A673 (cell line): ENCODE measurements at regions not wholly inside any gene's neighbourhood (a gene's known extent, or its start where the extent isn't known, plus 50 kb on each side); places are given as distances from the start of the nearest gene placed in this dataset.

Experiments used
- EZH2 ChIP-seq: fragments of 200-600 bp; sonication (generic); IDR thresholded peaks from 2 replicates; pipeline ENCODE4 v1.6.1; 2017; ENCODE audit warnings: borderline replicate concordance, low read depth, mild to moderate bottlenecking, mixed read lengths, antibody characterized with exemption, low read length; ENCODE audit not compliant: poor library complexity, severe bottlenecking
- TF ChIP-seq, protein P1 (sequence below): fragments of 300-800, 200-600 bp; sonication (generic); conservative IDR thresholded peaks from 2 replicates; pipeline ENCODE4 v1.5.1; 2017; ENCODE audit warnings: low read depth, mild to moderate bottlenecking, antibody characterized with exemption, low read length, moderate library complexity, mixed read lengths

GRCh38 chr9:86577420-86578333, 223.5 kb upstream of the TUT7 start:
- TF ChIP-seq, protein P1, sequence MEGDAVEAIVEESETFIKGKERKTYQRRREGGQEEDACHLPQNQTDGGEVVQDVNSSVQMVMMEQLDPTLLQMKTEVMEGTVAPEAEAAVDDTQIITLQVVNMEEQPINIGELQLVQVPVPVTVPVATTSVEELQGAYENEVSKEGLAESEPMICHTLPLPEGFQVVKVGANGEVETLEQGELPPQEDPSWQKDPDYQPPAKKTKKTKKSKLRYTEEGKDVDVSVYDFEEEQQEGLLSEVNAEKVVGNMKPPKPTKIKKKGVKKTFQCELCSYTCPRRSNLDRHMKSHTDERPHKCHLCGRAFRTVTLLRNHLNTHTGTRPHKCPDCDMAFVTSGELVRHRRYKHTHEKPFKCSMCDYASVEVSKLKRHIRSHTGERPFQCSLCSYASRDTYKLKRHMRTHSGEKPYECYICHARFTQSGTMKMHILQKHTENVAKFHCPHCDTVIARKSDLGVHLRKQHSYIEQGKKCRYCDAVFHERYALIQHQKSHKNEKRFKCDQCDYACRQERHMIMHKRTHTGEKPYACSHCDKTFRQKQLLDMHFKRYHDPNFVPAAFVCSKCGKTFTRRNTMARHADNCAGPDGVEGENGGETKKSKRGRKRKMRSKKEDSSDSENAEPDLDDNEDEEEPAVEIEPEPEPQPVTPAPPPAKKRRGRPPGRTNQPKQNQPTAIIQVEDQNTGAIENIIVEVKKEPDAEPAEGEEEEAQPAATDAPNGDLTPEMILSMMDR, result no peak
- no peak for TF ChIP-seq EZH2
